ENCODE measurements at regions not wholly inside any gene's neighbourhood (a gene's known extent, or its start where the extent isn't known, plus 50 kb on each side); places are given as distances from the start of the nearest gene placed in this dataset.
A peak's percentile ranks its signal among the peaks of the same experiment; 100 is the strongest.

- DNase-seq (ENCODE audit: low read depth): peak; percentile 62
Observed at GRCh38 chr15:94056314-94056713, 175.0 kb upstream of the MCTP2 start.

- DNase-seq (ENCODE audit: low read depth): no peak
Observed at GRCh38 chr15:94053626-94054025, 177.7 kb upstream of the MCTP2 start.

GRCh38 chr15:94052711-94053110, 178.7 kb upstream of the MCTP2 start:
- DNase-seq (ENCODE audit: low read depth): no peak

GRCh38 chr15:94047566-94047965, 183.8 kb upstream of the MCTP2 start:
- DNase-seq (ENCODE audit: low read depth): no peak

GRCh38 chr15:94042180-94042928, 189.0 kb upstream of the MCTP2 start:
- peak; percentile 46 for DNase-seq (ENCODE audit: low read depth)

- no peak for DNase-seq (ENCODE audit: low read depth)
Observed at GRCh38 chr15:94041746-94042145, 189.6 kb upstream of the MCTP2 start.

GRCh38 chr15:94040541-94041248, 190.7 kb upstream of the MCTP2 start:
- DNase-seq (ENCODE audit: low read depth): peak; percentile 25

GRCh38 chr15:94036156-94036555, 195.2 kb upstream of the MCTP2 start:
- peak; percentile 9 for DNase-seq (ENCODE audit: low read depth)

- DNase-seq (ENCODE audit: low read depth): no peak
Observed at GRCh38 chr15:94033683-94034020, 197.7 kb upstream of the MCTP2 start.

- no peak for DNase-seq (ENCODE audit: low read depth)
Observed at GRCh38 chr15:94033014-94033682, 198.2 kb upstream of the MCTP2 start.

GRCh38 chr15:94032571-94032970, 198.8 kb upstream of the MCTP2 start:
- DNase-seq (ENCODE audit: low read depth): no peak

GRCh38 chr15:94031072-94031471, 200.3 kb upstream of the MCTP2 start:
- DNase-seq (ENCODE audit: low read depth): no peak

- peak; percentile 55 for DNase-seq (ENCODE audit: low read depth)
Observed at GRCh38 chr15:94029495-94029894, 201.9 kb upstream of the MCTP2 start.

- DNase-seq (ENCODE audit: low read depth): no peak
Observed at GRCh38 chr15:94028809-94029208, 202.6 kb upstream of the MCTP2 start.

GRCh38 chr15:94028121-94028520, 203.2 kb upstream of the MCTP2 start:
- DNase-seq (ENCODE audit: low read depth): no peak

GRCh38 chr15:94027581-94027980, 203.8 kb upstream of the MCTP2 start:
- DNase-seq (ENCODE audit: low read depth): no peak

- DNase-seq (ENCODE audit: low read depth): peak; percentile 46
Observed at GRCh38 chr15:94026458-94027304, 204.7 kb upstream of the MCTP2 start.

GRCh38 chr15:94023531-94023930, 207.8 kb upstream of the MCTP2 start:
- no peak for DNase-seq (ENCODE audit: low read depth)

GRCh38 chr15:94021621-94022320, 209.6 kb upstream of the MCTP2 start:
- no peak for DNase-seq (ENCODE audit: low read depth)

- no peak for DNase-seq (ENCODE audit: low read depth)
Observed at GRCh38 chr15:94019062-94019461, 212.3 kb upstream of the MCTP2 start.

GRCh38 chr15:94015324-94015723, 216.0 kb upstream of the MCTP2 start:
- no peak for DNase-seq (ENCODE audit: low read depth)

Data from EH (cell line).